ENCODE measurements at regions not wholly inside any gene's neighbourhood (a gene's known extent, or its start where the extent isn't known, plus 50 kb on each side); places are given as distances from the start of the nearest gene placed in this dataset.

GRCh38 chr18:56545464-56545863, 92.9 kb downstream of the TXNL1 start:
- H3K36me3 ChIP-seq = no peaks in the 10 kb centered on the region
- H3K27me3 ChIP-seq = no peaks in the 10 kb centered on the region
- WGBS = 79% methylated on average over 1 of the region's 1 CpG
- H3K4me3 ChIP-seq = no peak overlapping the region
- no peak for DNase-seq (ENCODE audit: extremely low spot score)
- H3K9me3 ChIP-seq = no peaks in the 10 kb centered on the region
- H3K27ac ChIP-seq (replicated peaks in 1 of 4) = no peak overlapping the region
- no peaks in the 10 kb centered on the region for H3K4me1 ChIP-seq
- TF ChIP-seq CTCF (IDR thresholded peaks at IDR 0.05) (no peak), POLR2A (IDR thresholded peaks at IDR 0.05; ENCODE audit: low read depth) (no peak), POLR2AphosphoS5 (IDR thresholded peaks at IDR 0.05) (no peak), EP300 (IDR thresholded peaks at IDR 0.05) (no peak)
- intact Hi-C loops (cut with DNase I) = no loop called here

- H3K4me3 ChIP-seq = no peak overlapping the region
- no peaks in the 10 kb centered on the region for H3K9me3 ChIP-seq
- H3K27me3 ChIP-seq = no peaks in the 10 kb centered on the region
- no peaks in the 10 kb centered on the region for H3K36me3 ChIP-seq
- TF ChIP-seq POLR2A (IDR thresholded peaks at IDR 0.05; ENCODE audit: low read depth) (no peak), EP300 (IDR thresholded peaks at IDR 0.05) (no peak), POLR2AphosphoS5 (IDR thresholded peaks at IDR 0.05) (no peak), CTCF (IDR thresholded peaks at IDR 0.05) (no peak)
- intact Hi-C loops (cut with DNase I) = no loop called here
- DNase-seq (ENCODE audit: extremely low spot score) = no peak
- no peak overlapping the region for H3K27ac ChIP-seq (replicated peaks in 1 of 4)
- WGBS = 86% methylated on average over 2 of the region's 2 CpGs
- H3K4me1 ChIP-seq = no peaks in the 10 kb centered on the region
Measured at GRCh38 chr18:56542476-56542875, 95.9 kb downstream of the TXNL1 start.

- Histone ChIP-seq H3K27me3 (no peaks in the 10 kb centered on the region), H3K36me3 (no peaks in the 10 kb centered on the region), H3K4me3 (no peak overlapping the region), H3K27ac (replicated peaks in 1 of 4) (no peak overlapping the region), H3K4me1 (no peaks in the 10 kb centered on the region), H3K9me3 (no peaks in the 10 kb centered on the region)
- no peak for DNase-seq (ENCODE audit: extremely low spot score)
- TF ChIP-seq POLR2AphosphoS5 (IDR thresholded peaks at IDR 0.05) = no peak
- TF ChIP-seq CTCF (IDR thresholded peaks at IDR 0.05) = no peak
- no peak for TF ChIP-seq POLR2A (IDR thresholded peaks at IDR 0.05; ENCODE audit: low read depth)
- no peak for TF ChIP-seq EP300 (IDR thresholded peaks at IDR 0.05)
- intact Hi-C loops (cut with DNase I) = no loop called here
- WGBS = 78% methylated on average over 2 of the region's 2 CpGs
Measured at GRCh38 chr18:56541793-56542192, 96.6 kb downstream of the TXNL1 start.

GRCh38 chr18:56541340-56541739, 97.1 kb downstream of the TXNL1 start:
- no peaks in the 10 kb centered on the region for H3K4me1 ChIP-seq
- TF ChIP-seq POLR2A (IDR thresholded peaks at IDR 0.05; ENCODE audit: low read depth) = no peak
- TF ChIP-seq CTCF (IDR thresholded peaks at IDR 0.05) = no peak
- no peak for TF ChIP-seq EP300 (IDR thresholded peaks at IDR 0.05)
- no peak for TF ChIP-seq POLR2AphosphoS5 (IDR thresholded peaks at IDR 0.05)

GRCh38 chr18:56538746-56539145, 99.6 kb downstream of the TXNL1 start:
- WGBS = 41% methylated on average over 2 of the region's 2 CpGs
- TF ChIP-seq CTCF (IDR thresholded peaks at IDR 0.05) (no peak), POLR2AphosphoS5 (IDR thresholded peaks at IDR 0.05) (no peak), POLR2A (IDR thresholded peaks at IDR 0.05; ENCODE audit: low read depth) (no peak)
- intact Hi-C loops (cut with DNase I) = no loop called here

More at GRCh38 chr18:56541340-56541739, 97.1 kb downstream of the TXNL1 start:
- no peak overlapping the region for H3K4me3 ChIP-seq
- intact Hi-C loops (cut with DNase I) = no loop called here
- 74% methylated on average over 2 of the region's 2 CpGs for WGBS
- H3K36me3 ChIP-seq = no peaks in the 10 kb centered on the region
- H3K9me3 ChIP-seq = no peaks in the 10 kb centered on the region
- H3K27ac ChIP-seq (replicated peaks in 1 of 4) = no peak overlapping the region
- H3K27me3 ChIP-seq = no peaks in the 10 kb centered on the region
- no peak for DNase-seq (ENCODE audit: extremely low spot score)

More at GRCh38 chr18:56538746-56539145, 99.6 kb downstream of the TXNL1 start:
- Histone ChIP-seq H3K27ac (replicated peaks in 1 of 4) (no peak overlapping the region), H3K36me3 (no peaks in the 10 kb centered on the region), H3K27me3 (no peaks in the 10 kb centered on the region), H3K4me3 (no peak overlapping the region), H3K9me3 (no peaks in the 10 kb centered on the region), H3K4me1 (no peaks in the 10 kb centered on the region)
- no peak for DNase-seq (ENCODE audit: extremely low spot score)
